DND-41 (cell line): ENCODE measurements at regions not wholly inside any gene's neighbourhood (a gene's known extent, or its start where the extent isn't known, plus 50 kb on each side); places are given as distances from the start of the nearest gene placed in this dataset.

Experiments
- EZH2 ChIP-seq: IDR thresholded peaks from 3 replicates; pipeline ENCODE4 v1.6.1; 2012; ENCODE audit warnings: borderline replicate concordance, low read depth, mild to moderate bottlenecking, moderate library complexity, low read length, inconsistent platforms; ENCODE audit not compliant: severe bottlenecking
- TF ChIP-seq, protein P1 (sequence below): IDR thresholded peaks from 2 replicates; pipeline ENCODE4 v1.5.1; 2012; ENCODE audit warnings: borderline replicate concordance, low read length, moderate library complexity, mild to moderate bottlenecking; ENCODE audit not compliant: poor library complexity, severe bottlenecking; ENCODE audit errors: extremely low read depth

DNA sequence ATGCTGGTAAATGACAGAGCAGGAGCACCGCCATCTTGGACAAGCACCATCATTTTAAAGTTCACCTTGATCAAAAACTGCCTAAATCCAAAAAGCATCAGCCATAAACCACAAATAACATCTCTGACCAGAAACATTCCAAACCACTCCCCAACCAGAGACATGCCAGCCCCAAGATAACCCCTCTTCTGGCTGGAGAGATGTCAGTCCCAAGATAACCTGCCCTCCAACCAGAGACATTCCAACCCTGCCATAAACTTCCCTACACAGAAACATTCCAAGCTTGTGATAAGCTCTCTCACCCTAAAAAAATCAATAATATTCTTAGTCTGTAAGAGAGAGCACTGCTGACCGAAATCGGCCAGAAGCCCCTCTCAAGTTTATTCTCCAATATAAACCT lies 659.3 kb downstream of the XPNPEP1 start:
- TF ChIP-seq, protein P1, sequence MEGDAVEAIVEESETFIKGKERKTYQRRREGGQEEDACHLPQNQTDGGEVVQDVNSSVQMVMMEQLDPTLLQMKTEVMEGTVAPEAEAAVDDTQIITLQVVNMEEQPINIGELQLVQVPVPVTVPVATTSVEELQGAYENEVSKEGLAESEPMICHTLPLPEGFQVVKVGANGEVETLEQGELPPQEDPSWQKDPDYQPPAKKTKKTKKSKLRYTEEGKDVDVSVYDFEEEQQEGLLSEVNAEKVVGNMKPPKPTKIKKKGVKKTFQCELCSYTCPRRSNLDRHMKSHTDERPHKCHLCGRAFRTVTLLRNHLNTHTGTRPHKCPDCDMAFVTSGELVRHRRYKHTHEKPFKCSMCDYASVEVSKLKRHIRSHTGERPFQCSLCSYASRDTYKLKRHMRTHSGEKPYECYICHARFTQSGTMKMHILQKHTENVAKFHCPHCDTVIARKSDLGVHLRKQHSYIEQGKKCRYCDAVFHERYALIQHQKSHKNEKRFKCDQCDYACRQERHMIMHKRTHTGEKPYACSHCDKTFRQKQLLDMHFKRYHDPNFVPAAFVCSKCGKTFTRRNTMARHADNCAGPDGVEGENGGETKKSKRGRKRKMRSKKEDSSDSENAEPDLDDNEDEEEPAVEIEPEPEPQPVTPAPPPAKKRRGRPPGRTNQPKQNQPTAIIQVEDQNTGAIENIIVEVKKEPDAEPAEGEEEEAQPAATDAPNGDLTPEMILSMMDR = no peak
- no peak for TF ChIP-seq EZH2
